Cardiac muscle cell (in vitro differentiated cells and primary cell): ENCODE measurements at regions not wholly inside any gene's neighbourhood (a gene's known extent, or its start where the extent isn't known, plus 50 kb on each side); places are given as distances from the start of the nearest gene placed in this dataset.

Experiments used
- DNase-seq, 2 donors: peaks; one replicate each; pipeline versions ENCODE4 v3.0.0 to v3.0.0-alpha.2; 2010 to 2017; ENCODE audit warnings: low read depth in 1 of 2, low spot score in 1 of 2
- H3K27ac ChIP-seq: fragments of 200-600 bp; sonication (generic); 2 replicates; pipeline ENCODE4 v1.5.1; 2016
- H3K27me3 ChIP-seq: fragments of 200-600 bp; sonication (generic); 2 replicates; pipeline ENCODE4 v1.6.0; 2016; ENCODE audit warnings: control low read depth
- H3K36me3 ChIP-seq: fragments of 200-600 bp; sonication (generic); 2 replicates; pipeline ENCODE4 v1.5.1; 2016; ENCODE audit warnings: control low read depth
- H3K4me1 ChIP-seq: fragments of 200-600 bp; sonication (generic); 2 replicates; pipeline ENCODE4 v1.8.1; 2017; ENCODE audit warnings: low read depth, mild to moderate bottlenecking, mixed run types
- H3K4me3 ChIP-seq: fragments of 200-600 bp; sonication (generic); 2 replicates; pipeline ENCODE4 v1.5.1; 2016; ENCODE audit warnings: mild to moderate bottlenecking
- H3K9me3 ChIP-seq: fragments of 200-600 bp; sonication (generic); 2 replicates; pipeline ENCODE4 v1.5.1; 2017; ENCODE audit warnings: low read depth, mild to moderate bottlenecking, control low read depth
- TF ChIP-seq, protein P1 (sequence below): IDR thresholded peaks from 2 replicates; pipeline ENCODE4 v1.5.1; 2012; ENCODE audit warnings: low read depth, mild to moderate bottlenecking, low read length

DNA sequence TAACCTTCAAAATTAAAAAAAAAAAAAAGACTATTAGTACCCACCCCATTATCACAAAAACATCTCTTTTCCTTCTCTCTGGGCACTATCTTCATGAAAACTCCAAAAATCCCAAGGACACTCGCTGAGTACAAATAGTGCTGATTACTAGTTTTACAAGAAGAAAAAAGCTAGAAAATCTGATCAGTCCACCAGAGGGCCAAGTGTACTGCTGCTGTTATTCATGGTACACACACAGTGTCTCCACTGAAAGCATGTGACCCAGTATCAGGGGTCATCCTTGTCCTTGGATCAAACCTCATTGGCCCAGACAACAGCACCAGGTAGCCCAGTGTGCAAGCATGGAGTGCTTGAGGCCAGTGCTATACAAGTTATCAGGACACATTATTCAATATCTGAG lies 382.7 kb upstream of the KLHL29 start:
- Histone ChIP-seq H3K27me3 (no peaks in the 10 kb centered on the region), H3K4me1 (peaks cover 17% of the 10 kb centered on the region), H3K27ac (no peak overlapping the region), H3K36me3 (no peaks in the 10 kb centered on the region), H3K4me3 (no peak overlapping the region), H3K9me3 (no peaks in the 10 kb centered on the region)
- DNase-seq, result no peak
- TF ChIP-seq, protein P1, sequence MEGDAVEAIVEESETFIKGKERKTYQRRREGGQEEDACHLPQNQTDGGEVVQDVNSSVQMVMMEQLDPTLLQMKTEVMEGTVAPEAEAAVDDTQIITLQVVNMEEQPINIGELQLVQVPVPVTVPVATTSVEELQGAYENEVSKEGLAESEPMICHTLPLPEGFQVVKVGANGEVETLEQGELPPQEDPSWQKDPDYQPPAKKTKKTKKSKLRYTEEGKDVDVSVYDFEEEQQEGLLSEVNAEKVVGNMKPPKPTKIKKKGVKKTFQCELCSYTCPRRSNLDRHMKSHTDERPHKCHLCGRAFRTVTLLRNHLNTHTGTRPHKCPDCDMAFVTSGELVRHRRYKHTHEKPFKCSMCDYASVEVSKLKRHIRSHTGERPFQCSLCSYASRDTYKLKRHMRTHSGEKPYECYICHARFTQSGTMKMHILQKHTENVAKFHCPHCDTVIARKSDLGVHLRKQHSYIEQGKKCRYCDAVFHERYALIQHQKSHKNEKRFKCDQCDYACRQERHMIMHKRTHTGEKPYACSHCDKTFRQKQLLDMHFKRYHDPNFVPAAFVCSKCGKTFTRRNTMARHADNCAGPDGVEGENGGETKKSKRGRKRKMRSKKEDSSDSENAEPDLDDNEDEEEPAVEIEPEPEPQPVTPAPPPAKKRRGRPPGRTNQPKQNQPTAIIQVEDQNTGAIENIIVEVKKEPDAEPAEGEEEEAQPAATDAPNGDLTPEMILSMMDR, result no peak

DNA sequence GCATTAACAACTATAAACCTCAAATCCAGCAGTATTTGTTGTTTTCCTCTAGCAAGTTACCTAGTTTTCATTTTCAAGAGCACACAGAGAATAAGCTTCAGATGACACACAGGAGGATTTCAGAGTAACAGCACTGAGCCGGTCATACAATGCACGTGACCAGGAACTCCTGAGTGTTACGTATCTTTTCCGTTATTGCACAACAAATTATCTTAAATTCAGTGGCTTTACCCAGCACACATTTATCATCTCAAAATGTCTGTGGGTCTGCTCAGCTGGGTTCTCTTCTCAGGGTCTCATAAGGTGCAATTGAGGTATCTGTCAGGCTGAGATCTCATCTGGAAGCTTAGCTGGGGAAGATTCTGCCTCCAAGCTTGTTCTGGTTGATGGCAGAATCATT lies 379.5 kb upstream of the KLHL29 start:
- Histone ChIP-seq H3K27ac (no peak overlapping the region), H3K4me3 (no peak overlapping the region), H3K9me3 (no peaks in the 10 kb centered on the region), H3K36me3 (no peaks in the 10 kb centered on the region), H3K4me1 (no peaks in the 10 kb centered on the region), H3K27me3 (no peaks in the 10 kb centered on the region)
- TF ChIP-seq, protein P1, result no peak
- DNase-seq, result no peak

DNA sequence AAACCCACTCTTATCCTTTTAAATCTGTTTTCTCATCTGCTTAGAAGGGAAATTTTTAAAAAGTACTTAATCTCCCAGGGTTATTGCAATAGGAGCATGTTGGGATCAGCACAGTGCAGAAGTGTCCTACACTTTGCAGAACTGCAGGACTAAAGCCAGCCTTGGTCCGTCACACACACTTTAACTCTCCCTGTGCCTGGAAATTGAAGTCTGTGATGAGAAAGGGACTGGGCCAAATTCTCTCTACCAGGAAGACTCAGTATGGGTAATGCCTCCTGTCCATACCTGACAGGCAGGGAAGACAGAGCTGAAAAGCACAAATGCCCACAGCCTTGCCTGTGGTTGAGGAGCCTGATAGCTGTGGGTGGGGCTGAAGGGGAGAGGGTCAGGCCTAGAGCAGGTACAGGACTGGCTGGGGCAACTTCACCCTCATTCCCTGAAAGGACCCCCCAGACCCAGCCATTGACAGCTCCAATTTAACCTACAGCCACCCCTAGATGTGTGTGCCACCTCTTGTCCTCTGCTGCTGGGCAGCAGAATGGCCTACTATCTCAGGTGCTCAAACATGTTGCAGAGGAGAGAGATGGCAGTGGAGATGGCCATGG lies 377.2 kb upstream of the KLHL29 start:
- H3K27me3 ChIP-seq, result no peaks in the 10 kb centered on the region
- no peak overlapping the region for H3K27ac ChIP-seq
- no peaks in the 10 kb centered on the region for H3K9me3 ChIP-seq
- no peak for DNase-seq
- H3K4me3 ChIP-seq, result no peak overlapping the region
- TF ChIP-seq, protein P1, result no peak
- H3K36me3 ChIP-seq, result no peaks in the 10 kb centered on the region
- peaks cover 2% of the 10 kb centered on the region for H3K4me1 ChIP-seq

DNA sequence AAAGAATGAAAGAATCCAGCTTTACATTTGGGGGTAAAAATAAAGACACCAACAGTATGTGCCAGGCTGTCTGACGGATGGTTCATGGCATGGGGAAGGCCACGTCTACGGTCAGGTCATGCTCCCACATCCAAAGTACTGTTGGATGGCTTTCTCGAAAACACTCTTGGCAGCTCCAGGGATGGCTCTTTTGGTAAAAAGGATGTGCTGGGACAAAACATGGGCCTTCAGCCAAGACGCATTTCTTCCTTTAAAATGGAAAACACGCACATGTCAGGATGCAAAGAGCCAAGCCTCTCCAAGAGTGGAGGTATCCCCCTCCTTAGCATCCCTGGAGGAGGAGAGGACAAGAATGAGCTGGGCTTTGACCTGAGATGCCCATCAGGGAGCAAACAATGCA lies 376.5 kb upstream of the KLHL29 start:
- DNase-seq, result no peak
- H3K9me3 ChIP-seq, result no peaks in the 10 kb centered on the region
- no peak overlapping the region for H3K4me3 ChIP-seq
- no peaks in the 10 kb centered on the region for H3K27me3 ChIP-seq
- no peak overlapping the region for H3K27ac ChIP-seq
- no peaks in the 10 kb centered on the region for H3K36me3 ChIP-seq
- H3K4me1 ChIP-seq, result peaks cover 3% of the 10 kb centered on the region
- TF ChIP-seq, protein P1, result no peak

DNA sequence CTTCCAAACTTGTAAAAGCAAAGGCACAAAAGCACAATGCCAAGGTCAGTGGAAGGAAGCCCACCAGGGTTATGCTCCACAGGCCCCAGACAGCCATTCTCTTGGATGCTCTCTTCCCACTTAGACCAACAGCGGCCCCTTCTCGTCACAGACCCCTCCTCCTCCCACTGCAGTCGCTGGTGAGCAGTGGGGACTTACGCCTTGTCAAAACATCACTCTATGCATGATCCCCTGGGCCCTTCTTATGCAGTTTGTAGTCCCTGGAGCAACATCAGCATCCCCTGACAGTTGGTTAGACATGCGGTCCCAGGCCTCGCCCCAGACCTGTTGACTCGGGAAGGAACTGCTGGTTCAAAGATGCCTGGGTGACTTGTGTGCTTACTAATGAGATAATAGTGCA lies 376.0 kb upstream of the KLHL29 start:
- no peaks in the 10 kb centered on the region for H3K27me3 ChIP-seq
- no peaks in the 10 kb centered on the region for H3K36me3 ChIP-seq
- TF ChIP-seq, protein P1, result no peak
- H3K27ac ChIP-seq, result no peak overlapping the region
- peaks cover 3% of the 10 kb centered on the region for H3K4me1 ChIP-seq
- no peak overlapping the region for H3K4me3 ChIP-seq
- H3K9me3 ChIP-seq, result no peaks in the 10 kb centered on the region
- DNase-seq, result no peak
